ENCODE measurements at regions not wholly inside any gene's neighbourhood (a gene's known extent, or its start where the extent isn't known, plus 50 kb on each side); places are given as distances from the start of the nearest gene placed in this dataset.

DNA sequence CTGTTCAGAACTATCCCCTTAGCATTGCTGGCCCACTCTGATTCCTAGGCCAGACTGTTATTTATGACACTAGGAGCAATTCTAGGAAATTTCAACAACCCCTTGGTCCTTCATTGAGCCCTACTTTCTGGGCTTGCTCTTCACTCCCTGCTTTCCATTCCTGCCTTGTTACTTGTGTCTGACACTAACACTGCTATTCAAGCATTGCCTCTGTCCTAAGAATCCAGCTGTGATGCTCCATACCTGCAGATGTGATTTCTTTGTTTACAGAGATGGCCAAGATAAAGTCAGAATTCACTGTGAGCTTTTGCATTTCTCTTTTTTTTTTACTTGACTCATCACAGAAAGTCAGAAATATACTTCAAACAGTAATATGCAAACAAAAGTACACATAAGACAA, 377.2 kb upstream of the GOT2 start:
- TF ChIP-seq, protein P1, sequence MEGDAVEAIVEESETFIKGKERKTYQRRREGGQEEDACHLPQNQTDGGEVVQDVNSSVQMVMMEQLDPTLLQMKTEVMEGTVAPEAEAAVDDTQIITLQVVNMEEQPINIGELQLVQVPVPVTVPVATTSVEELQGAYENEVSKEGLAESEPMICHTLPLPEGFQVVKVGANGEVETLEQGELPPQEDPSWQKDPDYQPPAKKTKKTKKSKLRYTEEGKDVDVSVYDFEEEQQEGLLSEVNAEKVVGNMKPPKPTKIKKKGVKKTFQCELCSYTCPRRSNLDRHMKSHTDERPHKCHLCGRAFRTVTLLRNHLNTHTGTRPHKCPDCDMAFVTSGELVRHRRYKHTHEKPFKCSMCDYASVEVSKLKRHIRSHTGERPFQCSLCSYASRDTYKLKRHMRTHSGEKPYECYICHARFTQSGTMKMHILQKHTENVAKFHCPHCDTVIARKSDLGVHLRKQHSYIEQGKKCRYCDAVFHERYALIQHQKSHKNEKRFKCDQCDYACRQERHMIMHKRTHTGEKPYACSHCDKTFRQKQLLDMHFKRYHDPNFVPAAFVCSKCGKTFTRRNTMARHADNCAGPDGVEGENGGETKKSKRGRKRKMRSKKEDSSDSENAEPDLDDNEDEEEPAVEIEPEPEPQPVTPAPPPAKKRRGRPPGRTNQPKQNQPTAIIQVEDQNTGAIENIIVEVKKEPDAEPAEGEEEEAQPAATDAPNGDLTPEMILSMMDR (IDR thresholded peaks at IDR 0.05): no peak
- no peak for TF ChIP-seq POLR2A (IDR thresholded peaks at IDR 0.05)
